Parathyroid adenoma (tissue), 2 donors: ENCODE measurements at regions not wholly inside any gene's neighbourhood (a gene's known extent, or its start where the extent isn't known, plus 50 kb on each side); places are given as distances from the start of the nearest gene placed in this dataset.

Source experiments
- H2AFZ ChIP-seq: fragments of 300-600 bp; sonication (generic); one replicate; pipeline ENCODE4 v1.7.0; 2017; ENCODE audit warnings: antibody characterized with exemption, mild to moderate bottlenecking
- H3K27ac ChIP-seq: fragments of 300-600 bp; sonication (generic); one replicate; pipeline ENCODE4 v1.7.0; 2017
- H3K27me3 ChIP-seq: fragments of 300-600 bp; sonication (generic); one replicate; pipeline ENCODE4 v1.7.0; 2017; ENCODE audit warnings: low read length; ENCODE audit not compliant: control insufficient read depth, insufficient read depth
- H3K36me3 ChIP-seq: fragments of 300-600 bp; sonication (generic); one replicate; pipeline ENCODE4 v1.7.0; 2017; ENCODE audit warnings: low read length; ENCODE audit not compliant: control insufficient read depth, insufficient read depth
- H3K4me1 ChIP-seq: fragments of 300-600 bp; sonication (generic); one replicate; pipeline ENCODE4 v1.7.0; 2017; ENCODE audit warnings: control low read depth
- H3K4me2 ChIP-seq: fragments of 300-600 bp; sonication (generic); one replicate; pipeline ENCODE4 v1.7.0; 2017; ENCODE audit warnings: low read length
- H3K4me3 ChIP-seq: fragments of 300-600 bp; sonication (generic); one replicate; pipeline ENCODE4 v1.7.0; 2017; ENCODE audit warnings: low read depth, low read length
- H3K79me2 ChIP-seq: fragments of 300-600 bp; sonication (generic); one replicate; pipeline ENCODE4 v1.7.0; 2017; ENCODE audit warnings: control low read depth
- H3K9ac ChIP-seq: fragments of 300-600 bp; sonication (generic); one replicate; pipeline ENCODE4 v1.7.0; 2017; ENCODE audit warnings: mild to moderate bottlenecking
- H3K9me3 ChIP-seq: fragments of 300-600 bp; sonication (generic); one replicate; pipeline ENCODE4 v1.7.0; 2017; ENCODE audit warnings: low read length; ENCODE audit not compliant: control insufficient read depth
- TF ChIP-seq, protein P1 (sequence below): fragments of 300-600 bp; sonication (generic); IDR thresholded peaks from one replicate; pipeline ENCODE4 v1.7.0; 2017; ENCODE audit warnings: antibody characterized with exemption, mild to moderate bottlenecking
- donor health status: primary hyperparathyroidism.

DNA sequence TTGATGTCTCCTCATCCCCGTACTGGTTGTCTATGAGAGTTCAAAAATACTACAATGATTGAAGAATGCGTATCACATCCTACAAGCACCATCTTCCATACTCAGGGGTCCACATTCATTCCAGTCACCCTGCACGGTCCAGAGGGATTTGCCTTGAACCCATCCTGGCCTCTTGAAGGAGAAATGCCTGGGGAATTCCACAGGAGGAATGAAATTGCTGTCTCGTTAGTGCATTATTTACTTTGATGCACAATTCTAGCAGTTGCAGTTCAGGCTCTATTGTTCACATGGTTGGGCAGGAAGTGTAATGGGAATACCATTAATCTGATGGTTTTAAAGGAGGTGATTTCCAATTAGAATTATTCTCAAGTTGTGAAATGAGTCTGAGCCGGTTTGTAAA is 369.1 kb upstream of the XYLT1 start:
- TF ChIP-seq, protein P1, sequence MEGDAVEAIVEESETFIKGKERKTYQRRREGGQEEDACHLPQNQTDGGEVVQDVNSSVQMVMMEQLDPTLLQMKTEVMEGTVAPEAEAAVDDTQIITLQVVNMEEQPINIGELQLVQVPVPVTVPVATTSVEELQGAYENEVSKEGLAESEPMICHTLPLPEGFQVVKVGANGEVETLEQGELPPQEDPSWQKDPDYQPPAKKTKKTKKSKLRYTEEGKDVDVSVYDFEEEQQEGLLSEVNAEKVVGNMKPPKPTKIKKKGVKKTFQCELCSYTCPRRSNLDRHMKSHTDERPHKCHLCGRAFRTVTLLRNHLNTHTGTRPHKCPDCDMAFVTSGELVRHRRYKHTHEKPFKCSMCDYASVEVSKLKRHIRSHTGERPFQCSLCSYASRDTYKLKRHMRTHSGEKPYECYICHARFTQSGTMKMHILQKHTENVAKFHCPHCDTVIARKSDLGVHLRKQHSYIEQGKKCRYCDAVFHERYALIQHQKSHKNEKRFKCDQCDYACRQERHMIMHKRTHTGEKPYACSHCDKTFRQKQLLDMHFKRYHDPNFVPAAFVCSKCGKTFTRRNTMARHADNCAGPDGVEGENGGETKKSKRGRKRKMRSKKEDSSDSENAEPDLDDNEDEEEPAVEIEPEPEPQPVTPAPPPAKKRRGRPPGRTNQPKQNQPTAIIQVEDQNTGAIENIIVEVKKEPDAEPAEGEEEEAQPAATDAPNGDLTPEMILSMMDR: no peak
- no peaks in the 10 kb centered on the region for H3K79me2 ChIP-seq
- no peak overlapping the region for H3K9ac ChIP-seq
- H3K36me3 ChIP-seq: no peaks in the 10 kb centered on the region
- no peak overlapping the region for H3K4me3 ChIP-seq
- H3K4me2 ChIP-seq: no peak overlapping the region
- no peak overlapping the region for H2AFZ ChIP-seq
- H3K27me3 ChIP-seq: no peaks in the 10 kb centered on the region
- no peaks in the 10 kb centered on the region for H3K9me3 ChIP-seq
- H3K4me1 ChIP-seq: no peaks in the 10 kb centered on the region
- H3K27ac ChIP-seq: no peak overlapping the region

DNA sequence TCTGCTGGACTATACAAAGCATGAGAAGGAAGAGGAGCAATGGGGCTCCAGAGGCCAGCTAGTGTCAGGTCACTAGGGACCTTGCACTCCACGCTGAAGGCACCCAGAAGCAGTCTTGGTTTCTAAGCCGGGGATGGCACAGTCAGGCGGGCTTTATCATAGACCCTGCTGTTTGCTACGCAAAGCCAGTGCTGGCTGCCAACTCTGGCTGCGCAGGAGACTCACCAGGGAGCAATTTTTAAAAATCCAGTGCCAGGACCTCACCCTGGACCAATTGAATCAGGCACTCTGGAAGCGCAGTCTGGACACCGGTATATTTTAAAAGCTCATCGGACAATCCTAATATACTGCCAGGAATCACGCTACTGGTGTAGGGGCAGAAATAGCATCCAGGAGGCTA is 368.5 kb upstream of the XYLT1 start:
- no peak overlapping the region for H3K4me2 ChIP-seq
- no peak overlapping the region for H2AFZ ChIP-seq
- TF ChIP-seq, protein P1: no peak
- H3K36me3 ChIP-seq: no peaks in the 10 kb centered on the region
- no peaks in the 10 kb centered on the region for H3K4me1 ChIP-seq
- H3K27ac ChIP-seq: no peak overlapping the region
- no peak overlapping the region for H3K4me3 ChIP-seq
- H3K79me2 ChIP-seq: no peaks in the 10 kb centered on the region
- no peaks in the 10 kb centered on the region for H3K27me3 ChIP-seq
- no peaks in the 10 kb centered on the region for H3K9me3 ChIP-seq
- H3K9ac ChIP-seq: no peak overlapping the region

GRCh38 chr16:17836868-17837602 is 366.3 kb upstream of the XYLT1 start:
- H3K27ac ChIP-seq: no peak overlapping the region
- H3K27me3 ChIP-seq: no peaks in the 10 kb centered on the region
- H3K9ac ChIP-seq: no peak overlapping the region
- H3K4me1 ChIP-seq: no peaks in the 10 kb centered on the region
- H2AFZ ChIP-seq: no peak overlapping the region
- H3K36me3 ChIP-seq: no peaks in the 10 kb centered on the region
- H3K4me2 ChIP-seq: no peak overlapping the region
- no peaks in the 10 kb centered on the region for H3K79me2 ChIP-seq
- no peaks in the 10 kb centered on the region for H3K9me3 ChIP-seq
- H3K4me3 ChIP-seq: no peak overlapping the region
- TF ChIP-seq, protein P1: no peak

GRCh38 chr16:17835118-17835876 is 364.5 kb upstream of the XYLT1 start:
- no peaks in the 10 kb centered on the region for H3K79me2 ChIP-seq
- no peaks in the 10 kb centered on the region for H3K27me3 ChIP-seq
- no peak overlapping the region for H3K27ac ChIP-seq
- H3K4me1 ChIP-seq: no peaks in the 10 kb centered on the region
- H2AFZ ChIP-seq: no peak overlapping the region
- no peaks in the 10 kb centered on the region for H3K36me3 ChIP-seq
- no peak overlapping the region for H3K4me3 ChIP-seq
- no peaks in the 10 kb centered on the region for H3K9me3 ChIP-seq
- no peak overlapping the region for H3K9ac ChIP-seq
- TF ChIP-seq, protein P1: no peak
- no peak overlapping the region for H3K4me2 ChIP-seq
